Suprapubic skin (tissue), 3 donors: ENCODE measurements at regions not wholly inside any gene's neighbourhood (a gene's known extent, or its start where the extent isn't known, plus 50 kb on each side); places are given as distances from the start of the nearest gene placed in this dataset.

Experiments used
- CTCF ChIP-seq, 2 donors: fragments of 200-600 bp in 1 of 2; fragments of 450-650 bp in 1 of 2; sonication (generic) in 1 of 2; IDR thresholded peaks; one replicate each; pipeline ENCODE4 v1.5.1; 2016 to 2019; ENCODE audit warnings: antibody characterized with exemption in 2 of 2, mild to moderate bottlenecking in 1 of 2, moderate library complexity in 1 of 2
- EP300 ChIP-seq: sonication (generic); formaldehyde crosslinking; IDR thresholded peaks from one replicate; pipeline ENCODE4 v1.6.1; 2017; ENCODE audit warnings: antibody characterized with exemption
- POLR2A ChIP-seq, 2 donors: fragments of 450-650 bp; IDR thresholded peaks; one replicate each; pipeline ENCODE4 v1.6.1; 2017; ENCODE audit warnings: antibody characterized with exemption in 2 of 2, mild to moderate bottlenecking in 2 of 2, moderate library complexity in 2 of 2

- TF ChIP-seq POLR2A (IDR thresholded peaks at IDR 0.05): no peak
- no peak for TF ChIP-seq EP300
- TF ChIP-seq CTCF (IDR thresholded peaks at IDR 0.05): peak; percentile 83 to 90
Observed at GRCh38 chr16:55944377-55944802, 69.2 kb upstream of the CES5A start.
